Dermis blood vessel endothelial cell (primary cell): ENCODE measurements at regions not wholly inside any gene's neighbourhood (a gene's known extent, or its start where the extent isn't known, plus 50 kb on each side); places are given as distances from the start of the nearest gene placed in this dataset.

Experiments
- DNase-seq: peaks from one replicate; pipeline ENCODE4 v3.0.0; 2010

- no peak for DNase-seq
These were observed 524.6 kb upstream of the CDH4 start for GRCh38 chr20:60727425-60727824.

- no peak for DNase-seq
These were observed 523.4 kb upstream of the CDH4 start for GRCh38 chr20:60728705-60729104.

DNA sequence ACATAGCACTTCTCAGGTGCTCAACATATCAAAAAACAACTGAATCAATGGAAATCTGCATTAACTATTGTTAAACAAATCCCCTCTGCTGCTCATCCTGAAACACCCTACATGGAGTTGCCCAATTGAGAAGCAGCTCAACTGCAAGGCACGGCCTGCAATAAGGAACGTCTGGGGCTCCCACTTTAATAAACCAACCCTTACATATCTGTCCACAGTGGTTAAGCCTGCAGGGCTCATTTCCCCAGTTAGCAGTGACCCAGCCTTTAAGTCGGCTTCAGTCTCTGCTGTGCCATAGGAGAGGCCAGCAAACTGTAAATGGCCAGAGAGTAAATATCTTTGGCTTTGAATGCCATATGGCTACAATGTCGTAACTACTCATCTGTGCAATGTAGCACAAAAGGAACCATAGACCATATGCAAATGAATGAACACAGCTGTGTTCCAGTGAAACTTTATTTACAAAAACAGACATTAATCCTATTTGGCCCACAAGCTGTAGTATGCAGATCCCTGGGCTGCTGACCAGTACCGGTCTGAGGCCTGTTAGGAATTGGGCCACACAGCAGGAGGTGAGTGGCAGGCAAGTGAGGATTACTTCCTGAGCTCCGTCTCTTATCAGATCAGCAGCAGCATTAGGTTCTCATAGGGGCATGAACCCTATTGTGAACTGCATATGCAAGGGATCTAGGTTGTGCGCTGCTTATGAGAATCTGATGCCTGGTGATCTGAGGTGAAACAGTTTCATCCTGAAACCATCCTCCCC lies 522.7 kb upstream of the CDH4 start:
- no peak for DNase-seq

- no peak for DNase-seq
These were observed 519.7 kb upstream of the CDH4 start for GRCh38 chr20:60732322-60732721.

- DNase-seq, result no peak
These were observed 504.0 kb upstream of the CDH4 start for GRCh38 chr20:60748086-60748485.

DNA sequence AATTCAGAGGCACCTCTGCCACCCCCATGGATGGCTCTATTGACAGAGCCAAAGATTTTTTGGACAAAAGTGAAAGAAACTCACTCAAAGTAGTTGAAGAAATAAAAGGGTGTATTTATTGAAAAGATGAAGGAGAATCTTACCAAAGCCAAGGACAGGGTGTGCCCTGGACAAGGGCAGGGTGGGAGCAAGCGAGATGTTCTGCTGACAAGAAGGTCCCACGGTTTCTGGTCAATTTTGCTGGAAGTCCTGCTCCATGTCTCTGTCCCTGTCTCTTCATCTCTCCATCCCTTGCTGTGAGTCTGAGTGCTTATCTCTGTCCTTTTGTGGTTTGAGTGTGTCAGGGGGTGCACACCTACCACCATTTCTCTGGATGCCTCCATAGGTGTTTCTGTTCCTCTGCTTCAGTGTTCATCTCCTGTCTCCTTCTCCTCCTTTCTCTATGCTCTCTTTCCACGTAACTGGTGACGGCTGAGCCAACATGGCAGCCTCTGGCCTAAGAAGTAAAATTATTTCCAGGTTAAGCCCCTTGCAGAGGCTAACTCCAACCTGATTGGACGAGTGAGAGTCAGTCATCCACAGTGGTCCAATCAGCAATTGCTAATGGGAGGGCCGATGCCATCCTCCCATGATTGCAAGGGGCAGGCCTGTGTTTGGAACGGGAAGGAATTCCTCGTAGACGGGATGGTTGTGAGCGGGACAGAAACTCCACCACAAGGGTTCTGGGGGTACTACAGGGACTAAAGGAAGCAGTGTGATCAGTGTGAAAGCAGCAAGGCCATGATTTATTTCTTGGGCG lies 502.1 kb upstream of the CDH4 start:
- no peak for DNase-seq

GRCh38 chr20:60750909-60751308 lies 501.2 kb upstream of the CDH4 start:
- DNase-seq, result no peak

DNA sequence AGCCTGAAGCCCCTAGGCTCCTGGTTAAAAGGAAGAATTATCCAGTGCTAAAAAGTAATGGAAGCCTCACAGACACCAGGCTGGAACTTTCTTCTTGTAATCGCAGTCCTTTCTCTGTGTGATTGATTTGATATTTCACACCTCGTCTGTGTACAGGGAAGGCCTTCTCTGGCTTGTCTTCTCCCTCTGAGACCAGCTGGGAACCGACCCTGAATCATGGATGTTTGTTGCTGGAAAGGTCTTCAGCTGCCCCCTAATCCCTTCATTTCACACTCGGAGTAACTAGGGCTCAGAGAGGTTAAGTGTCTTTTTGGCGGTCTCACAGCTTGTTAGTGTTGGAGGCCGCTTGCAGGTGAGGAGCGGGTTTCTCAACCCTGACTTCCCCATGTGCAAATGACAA lies 500.2 kb upstream of the CDH4 start:
- DNase-seq, result no peak

- DNase-seq, result no peak
These were observed 499.2 kb upstream of the CDH4 start for GRCh38 chr20:60752741-60753420.

- DNase-seq, result no peak
These were observed 497.2 kb upstream of the CDH4 start for GRCh38 chr20:60754856-60755255.

DNA sequence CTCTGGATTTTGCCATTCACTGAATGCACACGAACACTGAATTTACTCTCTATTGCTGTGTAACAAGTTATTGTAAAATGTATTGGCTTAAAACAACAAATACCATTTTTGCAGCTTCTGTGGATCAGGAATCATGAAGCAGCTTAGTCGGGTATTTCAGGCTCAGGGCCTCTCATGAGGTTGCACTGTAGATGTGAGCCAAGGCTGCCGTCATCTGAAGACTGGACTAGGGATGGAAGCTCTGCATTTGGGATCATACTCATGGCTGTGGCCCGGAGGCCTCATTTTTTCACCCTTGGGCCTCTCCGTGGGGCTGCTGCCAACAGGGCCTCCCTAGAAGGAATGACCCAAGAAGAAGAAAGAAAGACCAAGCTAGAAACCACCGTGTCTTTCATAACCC lies 492.4 kb upstream of the CDH4 start:
- no peak for DNase-seq

DNA sequence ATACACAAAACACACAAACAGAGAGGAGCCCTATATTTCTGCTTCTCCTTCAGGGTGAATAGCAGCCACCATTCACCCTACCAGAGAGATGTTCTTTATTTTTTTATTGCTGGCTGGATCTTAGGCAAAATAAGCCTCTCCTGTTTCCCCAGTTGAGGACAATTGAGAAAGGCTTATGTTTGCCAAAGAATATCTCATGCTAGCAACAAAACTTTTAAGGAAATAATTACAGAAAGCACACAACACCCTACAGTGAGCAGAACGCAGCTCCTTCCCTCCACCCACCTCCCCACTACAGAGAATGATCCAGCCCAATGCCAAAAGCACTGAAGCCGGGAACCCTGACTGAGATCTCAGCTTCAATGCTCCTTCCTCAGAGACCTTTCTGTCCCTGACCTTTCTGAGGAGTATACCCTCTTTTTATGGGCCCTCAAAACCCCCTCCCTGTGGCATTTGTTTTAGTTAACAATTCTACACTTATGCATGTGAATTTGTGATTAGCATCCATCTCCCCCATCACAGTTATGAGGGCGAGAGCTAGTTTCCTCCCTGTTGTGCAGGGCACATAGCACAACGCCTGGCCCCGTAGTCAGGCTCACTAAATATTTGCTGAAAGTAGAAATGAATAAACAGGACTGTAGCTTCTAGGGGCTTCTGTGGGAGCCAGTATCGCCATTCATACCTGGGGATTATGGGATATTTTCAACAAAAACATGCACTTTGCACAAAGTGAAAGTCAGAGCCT lies 491.6 kb upstream of the CDH4 start:
- no peak for DNase-seq

DNA sequence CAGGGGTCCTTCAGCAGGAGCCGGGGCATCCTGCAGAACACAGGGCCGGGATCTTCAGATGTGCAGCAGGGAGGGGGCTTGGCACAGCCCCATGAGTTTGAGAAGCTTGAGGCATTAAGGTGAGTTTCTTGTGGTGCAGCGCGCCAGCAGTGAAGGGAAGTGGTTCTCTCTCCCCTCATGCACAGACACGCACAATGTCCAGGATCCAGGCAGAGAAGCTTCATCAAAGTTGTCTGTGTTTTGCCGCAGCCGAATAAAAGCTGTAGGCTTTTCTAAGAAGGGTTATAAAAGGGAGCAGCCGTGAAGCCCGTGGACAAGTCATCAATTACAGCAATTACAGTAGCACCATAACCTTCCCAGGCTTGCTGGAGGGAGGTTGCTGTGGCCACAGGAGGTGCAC lies 491.0 kb upstream of the CDH4 start:
- DNase-seq, result no peak

DNA sequence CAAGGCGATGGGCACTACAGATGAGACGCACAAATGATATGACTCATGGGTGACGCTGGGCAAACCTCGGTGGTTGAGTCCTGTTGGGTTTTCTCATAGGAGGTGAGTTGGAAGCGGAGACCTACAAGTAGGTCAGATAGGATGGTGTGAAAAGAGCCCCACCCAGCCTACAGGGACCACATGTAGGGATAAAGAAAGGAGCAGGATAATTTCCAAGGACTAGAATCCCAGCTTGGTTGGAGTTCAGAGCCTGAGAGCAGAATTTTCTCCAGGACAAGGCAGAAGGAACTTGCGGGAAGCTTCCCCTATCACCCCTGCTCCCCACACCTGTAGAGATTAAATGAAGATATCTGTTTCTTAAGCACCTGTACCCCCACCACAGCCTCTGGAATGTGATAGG lies 489.7 kb upstream of the CDH4 start:
- no peak for DNase-seq

DNA sequence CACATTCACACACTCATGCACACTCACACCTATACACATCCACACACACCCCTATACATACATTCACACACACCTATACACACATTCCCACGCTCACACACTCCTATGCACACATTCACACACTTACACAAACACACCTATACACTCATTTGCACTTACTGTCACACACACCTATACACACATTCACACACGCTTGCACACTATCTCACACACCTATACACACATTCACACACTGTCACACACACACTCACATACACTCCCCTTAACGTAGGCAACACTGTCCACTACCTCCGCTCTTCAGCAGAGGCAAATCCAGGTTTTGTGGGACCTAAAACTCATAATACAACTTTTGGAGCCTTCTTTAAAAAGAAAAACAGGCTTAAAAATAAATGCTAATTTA lies 487.7 kb upstream of the CDH4 start:
- no peak for DNase-seq

- no peak for DNase-seq
These were observed 487.3 kb upstream of the CDH4 start for GRCh38 chr20:60764771-60765170.

DNA sequence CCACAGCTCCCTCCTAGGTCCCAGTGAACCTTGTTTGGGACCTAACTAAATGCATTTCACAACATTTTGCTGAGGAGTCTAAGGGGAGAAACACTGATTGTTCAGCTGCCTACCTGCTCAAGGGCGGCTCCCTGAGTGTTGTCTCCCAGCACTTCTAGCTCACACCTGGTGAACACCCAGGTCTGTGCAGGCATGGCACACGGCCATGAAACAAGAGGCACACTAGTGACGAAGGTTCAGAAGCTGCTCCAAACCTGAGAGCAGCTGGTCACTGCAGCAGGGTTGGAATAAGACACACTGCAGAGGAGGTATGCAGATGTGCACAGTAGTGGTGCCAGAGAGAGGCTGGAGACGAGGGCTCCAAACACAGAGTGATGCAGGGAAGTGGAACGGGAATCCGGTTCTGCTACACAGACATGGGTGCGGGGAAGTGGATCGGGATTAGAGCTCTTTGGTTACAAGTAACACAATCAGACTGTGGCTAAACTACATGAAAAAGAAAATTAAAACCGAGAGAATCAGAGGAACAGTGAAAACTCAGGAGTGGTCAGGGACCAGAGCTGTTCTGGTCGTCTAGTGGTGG lies 486.1 kb upstream of the CDH4 start:
- DNase-seq, result no peak

GRCh38 chr20:60768216-60768615 lies 483.8 kb upstream of the CDH4 start:
- DNase-seq, result no peak

- no peak for DNase-seq
These were observed 471.6 kb upstream of the CDH4 start for GRCh38 chr20:60780388-60781025.

DNA sequence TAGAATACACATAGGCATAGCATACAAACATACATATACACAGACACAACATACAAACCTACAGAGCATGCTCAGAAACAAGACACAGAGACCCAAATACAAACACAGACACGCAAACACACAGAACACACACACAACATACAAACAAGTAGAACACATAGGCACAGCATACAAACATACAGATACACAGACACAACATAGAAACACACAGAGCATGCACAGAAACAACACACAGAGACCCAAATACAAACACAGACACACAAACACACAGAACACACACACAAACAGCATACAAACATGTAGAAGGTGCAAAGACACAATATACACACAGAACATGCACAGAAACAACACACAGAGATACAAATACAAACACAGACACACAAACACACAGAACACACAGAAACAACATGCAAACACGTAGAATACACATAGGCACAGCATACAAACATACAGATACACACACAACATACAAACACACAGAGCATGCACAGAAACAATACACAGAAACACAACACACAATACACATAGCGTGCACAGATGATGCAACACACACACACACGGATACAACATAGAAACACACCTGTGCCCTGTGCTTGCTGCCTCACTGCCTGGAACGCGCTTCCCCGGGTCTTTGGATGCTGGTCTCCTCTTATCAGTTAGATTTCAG lies 469.0 kb upstream of the CDH4 start:
- no peak for DNase-seq

DNA sequence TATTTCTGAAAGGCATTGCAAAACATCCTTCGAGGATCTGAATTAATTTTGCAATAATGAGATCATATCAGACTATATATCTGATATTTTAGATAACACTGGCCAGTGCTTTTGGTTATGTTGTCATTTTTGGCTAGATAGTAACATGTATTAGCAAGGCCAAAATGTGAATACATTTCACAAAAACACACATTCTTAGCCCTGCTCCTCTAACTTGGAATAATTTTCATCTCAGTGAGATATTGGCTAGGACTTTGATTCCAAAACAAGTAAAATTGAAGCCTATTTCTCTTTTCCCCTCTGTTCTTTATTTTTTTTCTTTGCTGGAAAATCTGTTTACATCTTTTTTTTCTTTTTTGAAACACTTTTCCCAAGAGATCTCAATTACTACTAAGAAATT lies 466.8 kb upstream of the CDH4 start:
- no peak for DNase-seq

- DNase-seq, result no peak
These were observed 466.3 kb upstream of the CDH4 start for GRCh38 chr20:60785785-60786184.
